ENCODE measurements at regions not wholly inside any gene's neighbourhood (a gene's known extent, or its start where the extent isn't known, plus 50 kb on each side); places are given as distances from the start of the nearest gene placed in this dataset.
"Not testable (repeated sequence)": the region's sequence is repeated elsewhere in the genome, so short reads cannot be mapped to it uniquely, and the experiment has no call there.

GRCh38 chr4:171239196-171239595, 574.0 kb upstream of the GALNTL6 start:
- Histone ChIP-seq H3K36me3 (ENCODE audit: control insufficient read depth, low read depth, low read length) (no peaks in the 10 kb centered on the region), H3K27me3 (ENCODE audit: control insufficient read depth, insufficient read depth, low read length) (no peaks in the 10 kb centered on the region), H3K9ac (ENCODE audit: low read length) (no peak overlapping the region), H3K9me3 (ENCODE audit: control insufficient read depth, low read depth, low read length) (no peaks in the 10 kb centered on the region), H3K27ac (ENCODE audit: low read length) (no peak overlapping the region), H3K4me1 (ENCODE audit: control insufficient read depth, low read depth, low read length) (peaks cover 4% of the 10 kb centered on the region), H3K4me3 (ENCODE audit: low read length) (no peak overlapping the region)

DNA sequence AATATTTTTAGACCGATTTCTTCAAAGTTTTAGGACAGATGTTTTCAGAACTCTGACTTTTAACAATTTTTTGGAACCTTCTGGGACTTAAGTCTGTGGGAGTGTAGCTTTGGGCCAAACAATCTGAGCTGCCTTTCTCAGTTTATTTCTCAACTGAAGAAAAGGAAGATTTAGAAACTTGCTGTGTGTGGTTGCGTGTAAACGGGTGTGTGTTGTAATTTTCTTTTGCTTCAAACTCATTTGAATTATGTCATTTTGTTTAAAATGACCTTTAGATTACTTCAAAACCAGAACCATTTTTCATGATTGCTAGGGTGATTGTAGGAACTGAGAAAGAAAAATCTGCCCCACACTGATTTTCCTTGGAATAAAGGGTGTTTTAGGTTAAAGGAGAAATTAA, 577.7 kb upstream of the GALNTL6 start:
- Histone ChIP-seq H3K4me1 (ENCODE audit: control insufficient read depth, low read depth, low read length) (no peaks in the 10 kb centered on the region), H3K9me3 (ENCODE audit: control insufficient read depth, low read depth, low read length) (no peaks in the 10 kb centered on the region), H3K27ac (ENCODE audit: low read length) (no peak overlapping the region), H3K27me3 (ENCODE audit: control insufficient read depth, insufficient read depth, low read length) (no peaks in the 10 kb centered on the region), H3K36me3 (ENCODE audit: control insufficient read depth, low read depth, low read length) (no peaks in the 10 kb centered on the region), H3K4me3 (ENCODE audit: low read length) (no peak overlapping the region), H3K9ac (ENCODE audit: low read length) (no peak overlapping the region)

DNA sequence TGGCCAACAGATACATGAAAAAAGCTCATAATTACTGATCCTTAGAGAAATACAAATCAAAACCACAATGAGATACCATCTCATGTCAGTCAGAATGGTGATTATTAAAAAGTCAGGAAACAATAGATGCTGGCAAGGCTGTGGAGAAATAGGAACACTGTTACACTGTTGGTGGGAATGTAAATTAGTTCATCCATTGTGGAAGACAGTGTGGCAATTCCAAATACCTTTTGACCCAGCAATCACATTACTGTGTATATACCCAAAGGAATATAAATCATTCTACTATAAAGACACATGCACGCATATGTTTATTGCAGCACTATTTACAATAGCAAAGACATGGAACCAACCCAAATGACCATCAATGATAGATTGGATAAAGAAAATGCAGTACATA, 583.9 kb upstream of the GALNTL6 start:
- H3K9me3 ChIP-seq (ENCODE audit: control insufficient read depth, low read depth, low read length); H3K4me3 ChIP-seq (ENCODE audit: low read length); H3K36me3 ChIP-seq (ENCODE audit: control insufficient read depth, low read depth, low read length); H3K27ac ChIP-seq (ENCODE audit: low read length); H3K27me3 ChIP-seq (ENCODE audit: control insufficient read depth, insufficient read depth, low read length); H3K9ac ChIP-seq (ENCODE audit: low read length); H3K4me1 ChIP-seq (ENCODE audit: control insufficient read depth, low read depth, low read length): not testable (repeated sequence)

DNA sequence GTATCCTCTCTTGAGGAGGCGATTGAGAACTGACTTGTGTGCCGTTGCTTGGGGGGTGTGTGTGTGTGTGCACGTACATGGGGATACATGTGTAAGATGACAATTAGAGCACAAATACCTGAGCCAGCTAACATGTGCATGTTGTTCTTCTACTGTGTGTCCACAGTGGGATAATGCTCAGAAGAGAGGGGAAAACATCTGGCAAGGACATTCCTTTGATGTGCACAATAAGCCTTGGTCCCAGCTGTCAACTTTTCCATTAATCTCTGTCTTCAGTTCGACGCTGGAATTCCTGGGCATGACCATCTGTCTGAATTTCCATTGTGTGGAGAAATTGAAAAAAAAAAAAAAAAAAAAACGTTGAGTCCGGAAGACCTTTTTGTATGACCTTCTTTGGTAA, 592.0 kb upstream of the GALNTL6 start:
- no peak overlapping the region for H3K9ac ChIP-seq (ENCODE audit: low read length)
- H3K36me3 ChIP-seq (ENCODE audit: control insufficient read depth, low read depth, low read length) = no peaks in the 10 kb centered on the region
- H3K27me3 ChIP-seq (ENCODE audit: control insufficient read depth, insufficient read depth, low read length) = no peaks in the 10 kb centered on the region
- H3K9me3 ChIP-seq (ENCODE audit: control insufficient read depth, low read depth, low read length) = no peaks in the 10 kb centered on the region
- H3K4me3 ChIP-seq (ENCODE audit: low read length) = no peak overlapping the region
- H3K27ac ChIP-seq (ENCODE audit: low read length) = no peak overlapping the region
- H3K4me1 ChIP-seq (ENCODE audit: control insufficient read depth, low read depth, low read length) = no peaks in the 10 kb centered on the region

DNA sequence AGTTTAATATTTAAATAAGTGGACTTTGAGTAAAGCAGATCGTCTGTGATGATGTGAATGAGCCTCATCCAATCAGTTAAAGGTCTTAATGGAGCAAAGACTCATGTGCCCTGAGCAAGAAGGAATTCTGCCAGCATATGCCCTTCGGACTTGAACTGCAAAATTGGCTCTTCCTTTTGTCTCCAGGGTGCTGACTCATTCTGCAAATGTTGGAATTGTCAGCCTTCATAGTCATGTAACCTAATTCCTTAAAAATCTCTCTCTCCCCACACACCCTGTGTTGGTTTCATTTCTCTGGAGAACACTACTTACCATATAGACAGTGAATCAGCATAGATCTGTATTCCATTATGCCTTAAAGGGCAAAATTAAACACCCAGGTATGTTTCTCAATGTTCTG, 609.8 kb upstream of the GALNTL6 start:
- no peak overlapping the region for H3K4me3 ChIP-seq (ENCODE audit: low read length)
- H3K4me1 ChIP-seq (ENCODE audit: control insufficient read depth, low read depth, low read length) = no peaks in the 10 kb centered on the region
- no peak overlapping the region for H3K27ac ChIP-seq (ENCODE audit: low read length)
- H3K9ac ChIP-seq (ENCODE audit: low read length) = no peak overlapping the region
- no peaks in the 10 kb centered on the region for H3K36me3 ChIP-seq (ENCODE audit: control insufficient read depth, low read depth, low read length)
- H3K9me3 ChIP-seq (ENCODE audit: control insufficient read depth, low read depth, low read length) = no peaks in the 10 kb centered on the region
- H3K27me3 ChIP-seq (ENCODE audit: control insufficient read depth, insufficient read depth, low read length) = no peaks in the 10 kb centered on the region

DNA sequence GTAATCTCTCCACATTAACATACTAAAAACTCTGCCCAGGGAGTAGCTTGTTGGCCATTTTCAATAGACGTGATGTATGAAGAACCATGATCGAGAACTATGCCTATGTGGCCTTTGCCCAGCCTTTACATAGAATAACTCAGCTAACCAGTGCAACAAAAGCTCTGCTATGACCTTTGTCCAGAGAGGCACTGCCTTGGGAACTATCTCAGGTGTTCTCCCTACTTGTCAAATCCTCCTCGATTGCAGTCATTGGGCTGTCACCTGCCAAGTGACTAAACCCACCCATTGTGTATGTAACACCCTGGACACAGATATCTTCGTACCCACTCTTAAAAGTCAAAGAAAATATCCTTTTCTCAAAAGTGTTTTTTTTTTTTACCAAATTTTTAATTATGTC, 610.3 kb upstream of the GALNTL6 start:
- no peaks in the 10 kb centered on the region for H3K9me3 ChIP-seq (ENCODE audit: control insufficient read depth, low read depth, low read length)
- H3K36me3 ChIP-seq (ENCODE audit: control insufficient read depth, low read depth, low read length) = no peaks in the 10 kb centered on the region
- no peak overlapping the region for H3K9ac ChIP-seq (ENCODE audit: low read length)
- H3K27ac ChIP-seq (ENCODE audit: low read length) = no peak overlapping the region
- H3K4me1 ChIP-seq (ENCODE audit: control insufficient read depth, low read depth, low read length) = no peaks in the 10 kb centered on the region
- no peaks in the 10 kb centered on the region for H3K27me3 ChIP-seq (ENCODE audit: control insufficient read depth, insufficient read depth, low read length)
- H3K4me3 ChIP-seq (ENCODE audit: low read length) = no peak overlapping the region

- no peaks in the 10 kb centered on the region for H3K9me3 ChIP-seq (ENCODE audit: control insufficient read depth, low read depth, low read length)
- H3K36me3 ChIP-seq (ENCODE audit: control insufficient read depth, low read depth, low read length) = no peaks in the 10 kb centered on the region
- H3K27ac ChIP-seq (ENCODE audit: low read length) = no peak overlapping the region
- no peaks in the 10 kb centered on the region for H3K27me3 ChIP-seq (ENCODE audit: control insufficient read depth, insufficient read depth, low read length)
- no peaks in the 10 kb centered on the region for H3K4me1 ChIP-seq (ENCODE audit: control insufficient read depth, low read depth, low read length)
- no peak overlapping the region for H3K9ac ChIP-seq (ENCODE audit: low read length)
- H3K4me3 ChIP-seq (ENCODE audit: low read length) = no peak overlapping the region
Measured at GRCh38 chr4:171186700-171187099, 626.5 kb upstream of the GALNTL6 start.

- H3K4me1 ChIP-seq (ENCODE audit: control insufficient read depth, low read depth, low read length) = no peaks in the 10 kb centered on the region
- H3K4me3 ChIP-seq (ENCODE audit: low read length) = no peak overlapping the region
- no peak overlapping the region for H3K9ac ChIP-seq (ENCODE audit: low read length)
- H3K27ac ChIP-seq (ENCODE audit: low read length) = no peak overlapping the region
- no peaks in the 10 kb centered on the region for H3K36me3 ChIP-seq (ENCODE audit: control insufficient read depth, low read depth, low read length)
- H3K27me3 ChIP-seq (ENCODE audit: control insufficient read depth, insufficient read depth, low read length) = no peaks in the 10 kb centered on the region
- no peaks in the 10 kb centered on the region for H3K9me3 ChIP-seq (ENCODE audit: control insufficient read depth, low read depth, low read length)
Measured at GRCh38 chr4:171181090-171181489, 632.1 kb upstream of the GALNTL6 start.

- Histone ChIP-seq H3K9ac (ENCODE audit: low read length) (no peak overlapping the region), H3K9me3 (ENCODE audit: control insufficient read depth, low read depth, low read length) (no peaks in the 10 kb centered on the region), H3K36me3 (ENCODE audit: control insufficient read depth, low read depth, low read length) (no peaks in the 10 kb centered on the region), H3K27me3 (ENCODE audit: control insufficient read depth, insufficient read depth, low read length) (no peaks in the 10 kb centered on the region), H3K27ac (ENCODE audit: low read length) (no peak overlapping the region), H3K4me3 (ENCODE audit: low read length) (no peak overlapping the region), H3K4me1 (ENCODE audit: control insufficient read depth, low read depth, low read length) (no peaks in the 10 kb centered on the region)
Measured at GRCh38 chr4:171170671-171171070, 642.5 kb upstream of the GALNTL6 start.

- Histone ChIP-seq H3K4me1 (ENCODE audit: control insufficient read depth, low read depth, low read length) (no peaks in the 10 kb centered on the region), H3K4me3 (ENCODE audit: low read length) (no peak overlapping the region), H3K27ac (ENCODE audit: low read length) (no peak overlapping the region)
Measured at GRCh38 chr4:171169396-171169795, 643.8 kb upstream of the GALNTL6 start.

GRCh38 chr4:171162478-171162877, 650.7 kb upstream of the GALNTL6 start:
- Histone ChIP-seq H3K9me3 (ENCODE audit: control insufficient read depth, low read depth, low read length) (no peaks in the 10 kb centered on the region), H3K4me1 (ENCODE audit: control insufficient read depth, low read depth, low read length) (no peaks in the 10 kb centered on the region), H3K9ac (ENCODE audit: low read length) (no peak overlapping the region), H3K27ac (ENCODE audit: low read length) (no peak overlapping the region), H3K36me3 (ENCODE audit: control insufficient read depth, low read depth, low read length) (no peaks in the 10 kb centered on the region), H3K4me3 (ENCODE audit: low read length) (no peak overlapping the region), H3K27me3 (ENCODE audit: control insufficient read depth, insufficient read depth, low read length) (no peaks in the 10 kb centered on the region)

More at GRCh38 chr4:171169396-171169795, 643.8 kb upstream of the GALNTL6 start:
- Histone ChIP-seq H3K9me3 (ENCODE audit: control insufficient read depth, low read depth, low read length) (no peaks in the 10 kb centered on the region), H3K36me3 (ENCODE audit: control insufficient read depth, low read depth, low read length) (no peaks in the 10 kb centered on the region), H3K27me3 (ENCODE audit: control insufficient read depth, insufficient read depth, low read length) (no peaks in the 10 kb centered on the region), H3K9ac (ENCODE audit: low read length) (no peak overlapping the region)

- Histone ChIP-seq H3K4me3 (ENCODE audit: low read length) (no peak overlapping the region), H3K9ac (ENCODE audit: low read length) (no peak overlapping the region), H3K27me3 (ENCODE audit: control insufficient read depth, insufficient read depth, low read length) (no peaks in the 10 kb centered on the region), H3K4me1 (ENCODE audit: control insufficient read depth, low read depth, low read length) (no peaks in the 10 kb centered on the region), H3K27ac (ENCODE audit: low read length) (no peak overlapping the region), H3K9me3 (ENCODE audit: control insufficient read depth, low read depth, low read length) (no peaks in the 10 kb centered on the region), H3K36me3 (ENCODE audit: control insufficient read depth, low read depth, low read length) (no peaks in the 10 kb centered on the region)
Measured at GRCh38 chr4:171157462-171158082, 655.6 kb upstream of the GALNTL6 start.

Data from iPS-18a (cell line).